PFSK-1 (cell line): ENCODE measurements at regions not wholly inside any gene's neighbourhood (a gene's known extent, or its start where the extent isn't known, plus 50 kb on each side); places are given as distances from the start of the nearest gene placed in this dataset.

Source experiments
- FOXP2 ChIP-seq: optimal IDR thresholded peaks from 2 replicates; pipeline ENCODE3; 2011; ENCODE audit warnings: borderline replicate concordance, control low read depth, inconsistent platforms; ENCODE audit not compliant: insufficient read depth; ENCODE audit errors: extremely low read length, extremely low read depth
- POLR2AphosphoS5 ChIP-seq: IDR thresholded peaks from 2 replicates; pipeline ENCODE4 v1.6.1; 2012; ENCODE audit warnings: low read depth, mild to moderate bottlenecking, control low read depth, low read length, moderate library complexity
- SIN3A ChIP-seq: IDR thresholded peaks from 2 replicates; pipeline ENCODE4 v1.6.1; 2012; ENCODE audit warnings: mild to moderate bottlenecking, low read length, moderate library complexity, borderline replicate concordance; ENCODE audit not compliant: insufficient read depth
- TAF1 ChIP-seq: IDR thresholded peaks from 2 replicates; pipeline ENCODE4 v1.6.1; 2012; ENCODE audit warnings: low read length, control low read depth, borderline replicate concordance; ENCODE audit not compliant: insufficient read depth
- TF ChIP-seq, protein P1 (sequence below), 2 experiments: IDR thresholded peaks; 2 replicates each; pipeline versions ENCODE4 v1.6.1 to v1.8.0; 2011 to 2012; ENCODE audit warnings: low read depth in 2 of 2, low read length in 2 of 2, control low read depth in 1 of 2, inconsistent platforms in 1 of 2, mild to moderate bottlenecking in 1 of 2, moderate library complexity in 1 of 2; ENCODE audit not compliant: insufficient read depth in 1 of 2

DNA sequence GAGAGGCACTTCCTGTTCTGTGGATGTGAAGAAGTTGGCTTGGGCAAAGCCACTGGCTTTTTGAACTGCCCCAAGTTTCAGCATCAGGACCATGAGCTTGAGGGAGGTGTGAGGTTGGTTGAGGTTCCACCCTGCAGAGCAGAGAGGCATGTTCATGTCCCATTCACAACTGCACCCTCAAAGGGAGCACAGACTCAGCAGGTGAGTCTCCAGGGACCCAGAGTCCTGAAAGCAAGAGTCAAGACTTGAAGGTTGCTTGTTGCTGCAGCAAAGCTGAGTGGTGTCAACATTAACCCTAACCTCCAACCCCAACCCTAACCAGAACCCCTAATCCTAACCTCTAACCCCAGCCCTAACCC, 556.3 kb downstream of the BRD1 start:
- no peak for TF ChIP-seq SIN3A
- TF ChIP-seq, protein P1, sequence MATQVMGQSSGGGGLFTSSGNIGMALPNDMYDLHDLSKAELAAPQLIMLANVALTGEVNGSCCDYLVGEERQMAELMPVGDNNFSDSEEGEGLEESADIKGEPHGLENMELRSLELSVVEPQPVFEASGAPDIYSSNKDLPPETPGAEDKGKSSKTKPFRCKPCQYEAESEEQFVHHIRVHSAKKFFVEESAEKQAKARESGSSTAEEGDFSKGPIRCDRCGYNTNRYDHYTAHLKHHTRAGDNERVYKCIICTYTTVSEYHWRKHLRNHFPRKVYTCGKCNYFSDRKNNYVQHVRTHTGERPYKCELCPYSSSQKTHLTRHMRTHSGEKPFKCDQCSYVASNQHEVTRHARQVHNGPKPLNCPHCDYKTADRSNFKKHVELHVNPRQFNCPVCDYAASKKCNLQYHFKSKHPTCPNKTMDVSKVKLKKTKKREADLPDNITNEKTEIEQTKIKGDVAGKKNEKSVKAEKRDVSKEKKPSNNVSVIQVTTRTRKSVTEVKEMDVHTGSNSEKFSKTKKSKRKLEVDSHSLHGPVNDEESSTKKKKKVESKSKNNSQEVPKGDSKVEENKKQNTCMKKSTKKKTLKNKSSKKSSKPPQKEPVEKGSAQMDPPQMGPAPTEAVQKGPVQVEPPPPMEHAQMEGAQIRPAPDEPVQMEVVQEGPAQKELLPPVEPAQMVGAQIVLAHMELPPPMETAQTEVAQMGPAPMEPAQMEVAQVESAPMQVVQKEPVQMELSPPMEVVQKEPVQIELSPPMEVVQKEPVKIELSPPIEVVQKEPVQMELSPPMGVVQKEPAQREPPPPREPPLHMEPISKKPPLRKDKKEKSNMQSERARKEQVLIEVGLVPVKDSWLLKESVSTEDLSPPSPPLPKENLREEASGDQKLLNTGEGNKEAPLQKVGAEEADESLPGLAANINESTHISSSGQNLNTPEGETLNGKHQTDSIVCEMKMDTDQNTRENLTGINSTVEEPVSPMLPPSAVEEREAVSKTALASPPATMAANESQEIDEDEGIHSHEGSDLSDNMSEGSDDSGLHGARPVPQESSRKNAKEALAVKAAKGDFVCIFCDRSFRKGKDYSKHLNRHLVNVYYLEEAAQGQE (IDR thresholded peaks at IDR 0.05; ENCODE audit: insufficient read depth in 1 of 2, low read depth in 2 of 2, low read length in 2 of 2): no peak
- TF ChIP-seq TAF1: no peak
- no peak for TF ChIP-seq FOXP2
- no peak for TF ChIP-seq POLR2AphosphoS5

DNA sequence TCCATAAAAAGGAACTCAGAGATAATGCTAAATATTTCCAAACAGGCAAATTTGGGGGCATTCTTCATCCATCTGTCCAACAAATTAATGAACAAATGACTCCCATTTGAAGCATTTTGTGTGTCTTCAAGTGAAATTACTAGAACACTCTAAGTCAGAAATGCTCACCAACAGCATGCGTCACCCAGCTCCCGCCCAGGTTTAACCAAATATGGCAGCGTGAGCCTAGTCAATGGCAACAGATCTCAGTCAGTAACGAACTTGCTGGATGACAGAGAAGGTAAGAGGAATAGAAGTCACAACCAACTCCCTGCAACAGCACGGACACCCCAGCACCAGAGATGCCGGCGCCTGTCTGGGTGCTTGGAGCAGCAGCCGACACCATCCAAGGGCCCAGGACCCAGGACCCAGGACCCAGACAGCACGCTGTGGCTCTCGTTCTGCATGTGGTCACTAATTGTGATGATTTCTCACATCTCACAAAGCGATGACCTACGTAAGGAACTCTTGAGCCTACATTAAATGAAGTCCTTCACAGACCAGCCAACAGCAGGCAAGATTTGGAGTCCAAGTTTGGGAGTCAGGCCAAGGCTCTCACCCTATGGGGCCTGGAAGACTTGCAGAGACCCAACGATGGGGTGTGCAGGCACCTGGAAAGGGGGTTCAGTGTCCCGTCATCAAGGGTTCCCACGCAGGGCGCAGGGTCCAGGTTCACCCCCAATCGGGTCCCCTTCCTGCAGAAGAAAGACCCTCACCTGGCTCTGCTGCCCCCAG, 556.9 kb downstream of the BRD1 start:
- TF ChIP-seq TAF1 (no peak), SIN3A (no peak), FOXP2 (no peak), POLR2AphosphoS5 (no peak)
- TF ChIP-seq, protein P1 (IDR thresholded peaks at IDR 0.05; ENCODE audit: insufficient read depth in 1 of 2, low read depth in 2 of 2, low read length in 2 of 2): no peak

DNA sequence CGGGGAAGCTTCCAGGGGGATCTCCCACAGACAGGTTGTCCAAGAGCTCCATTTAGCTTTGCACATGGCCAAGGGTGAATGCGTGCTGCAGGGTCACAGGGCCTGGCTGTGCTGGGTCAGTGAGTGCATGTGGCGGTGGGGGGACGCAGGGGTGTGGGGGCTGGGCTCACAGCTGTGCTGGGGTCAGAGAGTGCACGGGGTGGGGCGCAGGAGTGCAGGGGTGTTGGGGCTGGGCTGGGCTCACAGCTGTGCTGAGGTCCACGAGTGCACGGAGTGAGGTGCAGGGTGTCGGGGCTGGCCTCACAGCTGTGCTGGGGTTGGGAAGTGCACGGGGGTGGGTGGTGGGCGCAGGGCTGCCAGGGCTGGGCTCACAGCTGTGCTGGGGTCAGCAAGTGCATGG, 557.7 kb downstream of the BRD1 start:
- no peak for TF ChIP-seq FOXP2
- TF ChIP-seq SIN3A: no peak
- TF ChIP-seq, protein P1 (IDR thresholded peaks at IDR 0.05; ENCODE audit: insufficient read depth in 1 of 2, low read depth in 2 of 2, low read length in 2 of 2): no peak
- no peak for TF ChIP-seq TAF1
- TF ChIP-seq POLR2AphosphoS5: no peak

DNA sequence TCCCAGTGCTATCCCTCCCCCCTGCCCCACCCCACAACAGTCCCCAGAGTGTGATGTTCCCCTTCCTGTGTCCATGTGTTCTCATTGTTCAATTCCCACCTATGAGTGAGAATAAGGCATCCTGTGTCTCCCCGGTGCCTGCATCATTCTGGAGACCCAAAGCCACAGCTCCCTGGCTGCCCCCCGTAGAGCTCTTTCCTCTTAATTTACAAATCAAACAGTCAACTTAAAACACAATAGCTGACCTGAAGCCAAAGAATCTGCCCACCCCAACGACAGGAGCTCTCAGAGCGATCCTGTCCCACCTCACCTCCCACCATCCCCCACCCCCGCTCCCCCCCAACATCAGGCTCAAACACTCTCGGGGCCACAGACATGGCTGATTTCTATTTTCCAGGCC, 558.3 kb downstream of the BRD1 start:
- TF ChIP-seq, protein P1 (IDR thresholded peaks at IDR 0.05; ENCODE audit: insufficient read depth in 1 of 2, low read depth in 2 of 2, low read length in 2 of 2): no peak
- TF ChIP-seq FOXP2: no peak
- TF ChIP-seq TAF1: no peak
- TF ChIP-seq SIN3A: no peak
- TF ChIP-seq POLR2AphosphoS5: no peak

DNA sequence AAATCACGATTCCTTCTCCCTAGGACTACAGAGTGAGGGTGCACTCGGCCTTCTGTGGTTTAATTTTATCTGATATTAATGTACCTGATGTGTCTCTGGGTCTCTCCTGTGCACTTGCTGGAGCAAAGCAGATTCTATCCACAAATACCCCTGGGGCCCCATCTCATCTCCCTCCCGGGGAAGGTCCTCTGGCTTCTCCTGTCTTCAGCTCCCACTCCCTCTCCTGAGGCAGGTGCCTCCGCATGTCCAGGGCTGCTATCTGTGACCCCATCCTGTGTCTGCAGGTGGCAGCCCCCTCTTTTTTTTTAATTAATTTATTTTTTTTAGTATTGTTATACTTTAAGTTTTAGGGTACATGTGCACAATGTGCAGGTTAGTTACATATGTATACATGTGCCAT, 558.7 kb downstream of the BRD1 start:
- TF ChIP-seq TAF1: no peak
- no peak for TF ChIP-seq POLR2AphosphoS5
- TF ChIP-seq, protein P1 (IDR thresholded peaks at IDR 0.05; ENCODE audit: insufficient read depth in 1 of 2, low read depth in 2 of 2, low read length in 2 of 2): no peak
- no peak for TF ChIP-seq SIN3A
- no peak for TF ChIP-seq FOXP2
